Esophagus muscularis mucosa (tissue), 4 donors: ENCODE measurements at regions not wholly inside any gene's neighbourhood (a gene's known extent, or its start where the extent isn't known, plus 50 kb on each side); places are given as distances from the start of the nearest gene placed in this dataset.

Experiments used
- CTCF ChIP-seq, 3 experiments: fragments of 200-600 bp in 2 of 3; fragments of 450-650 bp in 1 of 3; sonication (generic) in 2 of 3; IDR thresholded peaks; one replicate each; pipeline ENCODE4 v1.5.1; 2017 to 2019; ENCODE audit warnings: antibody characterized with exemption in 3 of 3, mild to moderate bottlenecking in 2 of 3, moderate library complexity in 1 of 3
- EP300 ChIP-seq: sonication (generic); formaldehyde crosslinking; IDR thresholded peaks from one replicate; pipeline ENCODE4 v1.6.1; 2017; ENCODE audit warnings: antibody characterized with exemption
- POLR2A ChIP-seq: fragments of 450-650 bp; IDR thresholded peaks from one replicate; pipeline ENCODE4 v1.6.1; 2017; ENCODE audit warnings: antibody characterized with exemption, moderate library complexity, mild to moderate bottlenecking, low read depth

- TF ChIP-seq POLR2A, result no peak
- no peak for TF ChIP-seq CTCF (IDR thresholded peaks at IDR 0.05)
- no peak for TF ChIP-seq EP300
Measured at GRCh38 chrY:8905141-8905540, 432.1 kb upstream of the TSPY4 start.
